ENCODE measurements at regions not wholly inside any gene's neighbourhood (a gene's known extent, or its start where the extent isn't known, plus 50 kb on each side); places are given as distances from the start of the nearest gene placed in this dataset.

DNA sequence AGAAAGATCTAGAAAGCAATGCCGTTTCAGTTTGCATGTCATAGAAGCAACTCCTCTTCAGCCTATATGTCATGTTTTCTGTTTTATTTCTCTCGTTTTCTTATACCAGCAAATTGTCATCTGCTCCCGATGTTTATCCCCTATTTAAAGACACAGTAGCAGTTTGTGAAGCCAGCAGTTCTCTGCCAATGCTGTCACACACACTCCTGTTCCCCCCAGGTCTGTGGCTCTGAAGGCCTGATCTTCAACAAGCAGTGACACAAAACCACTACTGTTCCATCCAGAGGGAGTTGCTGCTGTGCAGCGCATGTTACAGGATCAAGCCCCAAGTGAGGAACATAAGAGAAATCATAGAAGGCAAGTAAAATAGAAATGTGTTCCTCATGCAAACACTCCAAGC, 364.1 kb upstream of the SLC30A5 start:
- TF ChIP-seq FOXP2 (optimal IDR thresholded peaks at IDR 0.05; ENCODE audit: borderline replicate concordance, extremely low read depth, extremely low read length, insufficient read depth) (no peak), TAF1 (IDR thresholded peaks at IDR 0.05; ENCODE audit: borderline replicate concordance, insufficient read depth, low read length) (no peak), SIN3A (IDR thresholded peaks at IDR 0.05; ENCODE audit: borderline replicate concordance, insufficient read depth, low read length) (no peak), POLR2AphosphoS5 (IDR thresholded peaks at IDR 0.05; ENCODE audit: low read depth, low read length) (no peak)
- TF ChIP-seq, protein P1, sequence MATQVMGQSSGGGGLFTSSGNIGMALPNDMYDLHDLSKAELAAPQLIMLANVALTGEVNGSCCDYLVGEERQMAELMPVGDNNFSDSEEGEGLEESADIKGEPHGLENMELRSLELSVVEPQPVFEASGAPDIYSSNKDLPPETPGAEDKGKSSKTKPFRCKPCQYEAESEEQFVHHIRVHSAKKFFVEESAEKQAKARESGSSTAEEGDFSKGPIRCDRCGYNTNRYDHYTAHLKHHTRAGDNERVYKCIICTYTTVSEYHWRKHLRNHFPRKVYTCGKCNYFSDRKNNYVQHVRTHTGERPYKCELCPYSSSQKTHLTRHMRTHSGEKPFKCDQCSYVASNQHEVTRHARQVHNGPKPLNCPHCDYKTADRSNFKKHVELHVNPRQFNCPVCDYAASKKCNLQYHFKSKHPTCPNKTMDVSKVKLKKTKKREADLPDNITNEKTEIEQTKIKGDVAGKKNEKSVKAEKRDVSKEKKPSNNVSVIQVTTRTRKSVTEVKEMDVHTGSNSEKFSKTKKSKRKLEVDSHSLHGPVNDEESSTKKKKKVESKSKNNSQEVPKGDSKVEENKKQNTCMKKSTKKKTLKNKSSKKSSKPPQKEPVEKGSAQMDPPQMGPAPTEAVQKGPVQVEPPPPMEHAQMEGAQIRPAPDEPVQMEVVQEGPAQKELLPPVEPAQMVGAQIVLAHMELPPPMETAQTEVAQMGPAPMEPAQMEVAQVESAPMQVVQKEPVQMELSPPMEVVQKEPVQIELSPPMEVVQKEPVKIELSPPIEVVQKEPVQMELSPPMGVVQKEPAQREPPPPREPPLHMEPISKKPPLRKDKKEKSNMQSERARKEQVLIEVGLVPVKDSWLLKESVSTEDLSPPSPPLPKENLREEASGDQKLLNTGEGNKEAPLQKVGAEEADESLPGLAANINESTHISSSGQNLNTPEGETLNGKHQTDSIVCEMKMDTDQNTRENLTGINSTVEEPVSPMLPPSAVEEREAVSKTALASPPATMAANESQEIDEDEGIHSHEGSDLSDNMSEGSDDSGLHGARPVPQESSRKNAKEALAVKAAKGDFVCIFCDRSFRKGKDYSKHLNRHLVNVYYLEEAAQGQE (IDR thresholded peaks at IDR 0.05; ENCODE audit: insufficient read depth in 1 of 2, low read depth in 2 of 2, low read length in 2 of 2): no peak

DNA sequence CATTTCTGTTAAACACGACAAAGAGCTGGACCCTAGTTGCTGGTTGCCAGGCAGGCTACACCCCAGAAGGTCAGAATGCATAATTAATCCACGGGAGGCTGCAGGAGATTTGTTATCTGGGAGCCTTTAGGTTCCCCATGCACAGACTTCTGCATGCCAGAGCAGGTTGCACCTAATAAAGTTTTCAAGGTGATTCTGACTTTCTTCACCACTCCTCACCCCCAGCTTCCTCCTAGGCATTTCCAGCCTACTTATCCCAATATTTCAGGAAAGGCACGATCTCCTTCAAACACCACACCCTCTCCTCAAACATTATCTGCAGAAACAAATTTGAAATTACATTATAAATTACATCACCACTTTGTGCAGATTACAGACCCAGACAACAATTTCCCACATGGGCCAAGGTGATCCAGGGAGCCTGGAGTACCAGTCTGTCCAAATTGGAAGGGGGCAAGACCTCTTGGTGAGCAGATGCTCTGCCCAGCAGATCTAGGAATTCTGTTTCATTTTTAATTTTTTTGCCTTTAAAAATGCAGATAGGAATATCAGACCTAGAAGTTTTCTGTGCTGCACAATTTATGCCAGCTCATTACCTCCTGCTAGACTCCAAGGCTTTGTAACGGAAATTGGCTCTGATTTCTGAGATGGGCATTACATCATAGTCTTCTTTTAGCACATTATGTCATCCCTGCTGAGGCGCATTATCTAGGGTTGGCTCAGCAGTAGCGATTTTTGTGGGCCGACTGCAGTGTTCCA, 363.4 kb upstream of the SLC30A5 start:
- TF ChIP-seq, protein P1 (IDR thresholded peaks at IDR 0.05; ENCODE audit: insufficient read depth in 1 of 2, low read depth in 2 of 2, low read length in 2 of 2): no peak
- no peak for TF ChIP-seq POLR2AphosphoS5 (IDR thresholded peaks at IDR 0.05; ENCODE audit: low read depth, low read length)
- TF ChIP-seq SIN3A (IDR thresholded peaks at IDR 0.05; ENCODE audit: borderline replicate concordance, insufficient read depth, low read length): no peak
- TF ChIP-seq TAF1 (IDR thresholded peaks at IDR 0.05; ENCODE audit: borderline replicate concordance, insufficient read depth, low read length): no peak
- no peak for TF ChIP-seq FOXP2 (optimal IDR thresholded peaks at IDR 0.05; ENCODE audit: borderline replicate concordance, extremely low read depth, extremely low read length, insufficient read depth)

DNA sequence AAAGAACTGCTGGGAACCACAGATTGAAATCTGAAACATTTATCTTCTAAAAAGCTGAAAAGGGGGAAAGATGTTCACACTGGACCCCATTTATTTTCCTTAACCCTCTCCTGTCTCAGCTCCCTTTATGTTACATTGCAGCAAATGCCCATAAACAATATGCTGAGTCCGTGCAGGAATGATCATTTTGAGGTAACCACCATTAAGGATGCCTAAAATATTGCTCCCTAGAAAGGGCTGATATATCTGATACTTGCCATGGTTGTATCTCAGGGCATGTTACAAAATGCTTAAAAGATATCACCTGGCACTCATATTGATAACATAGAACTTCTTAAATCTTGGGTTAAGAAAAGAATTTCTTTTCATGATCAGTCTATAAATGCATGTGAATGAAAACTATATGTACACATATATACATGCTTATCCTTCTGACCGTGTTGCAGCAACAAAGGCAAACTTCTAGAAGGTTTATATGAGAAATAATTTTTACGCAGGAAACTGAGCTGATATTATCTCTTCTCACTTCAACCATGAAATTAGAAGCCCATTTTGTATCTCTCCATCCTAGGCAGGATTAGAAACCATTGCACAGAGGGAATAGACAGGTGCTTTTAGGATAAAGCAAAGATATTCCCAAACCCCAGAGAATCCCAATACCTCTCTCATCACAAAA, 362.7 kb upstream of the SLC30A5 start:
- TF ChIP-seq SIN3A (IDR thresholded peaks at IDR 0.05; ENCODE audit: borderline replicate concordance, insufficient read depth, low read length) (no peak), TAF1 (IDR thresholded peaks at IDR 0.05; ENCODE audit: borderline replicate concordance, insufficient read depth, low read length) (no peak), FOXP2 (optimal IDR thresholded peaks at IDR 0.05; ENCODE audit: borderline replicate concordance, extremely low read depth, extremely low read length, insufficient read depth) (no peak), POLR2AphosphoS5 (IDR thresholded peaks at IDR 0.05; ENCODE audit: low read depth, low read length) (no peak)
- TF ChIP-seq, protein P1 (IDR thresholded peaks at IDR 0.05; ENCODE audit: insufficient read depth in 1 of 2, low read depth in 2 of 2, low read length in 2 of 2): no peak

DNA sequence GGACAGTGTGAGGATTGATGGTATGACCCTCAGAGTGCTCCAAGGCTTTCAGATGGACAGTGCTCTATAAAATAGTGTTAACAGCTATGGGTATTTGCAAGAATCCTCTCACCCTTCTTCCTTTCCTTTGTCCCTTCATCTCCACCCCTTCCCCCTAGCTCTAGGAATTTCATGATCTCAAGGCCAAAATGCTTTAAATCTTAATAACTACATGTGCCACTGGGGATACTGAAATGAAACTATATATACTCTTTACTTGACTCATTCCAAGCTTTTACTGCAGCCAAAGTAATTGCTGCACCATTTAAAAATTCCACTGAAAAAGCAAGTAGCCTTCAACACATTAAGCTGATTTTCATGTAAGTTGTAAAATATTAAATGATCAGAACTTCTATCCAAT, 361.6 kb upstream of the SLC30A5 start:
- TF ChIP-seq SIN3A (IDR thresholded peaks at IDR 0.05; ENCODE audit: borderline replicate concordance, insufficient read depth, low read length) (no peak), POLR2AphosphoS5 (IDR thresholded peaks at IDR 0.05; ENCODE audit: low read depth, low read length) (no peak), FOXP2 (optimal IDR thresholded peaks at IDR 0.05; ENCODE audit: borderline replicate concordance, extremely low read depth, extremely low read length, insufficient read depth) (no peak), TAF1 (IDR thresholded peaks at IDR 0.05; ENCODE audit: borderline replicate concordance, insufficient read depth, low read length) (no peak)
- TF ChIP-seq, protein P1 (IDR thresholded peaks at IDR 0.05; ENCODE audit: insufficient read depth in 1 of 2, low read depth in 2 of 2, low read length in 2 of 2): no peak

Data from PFSK-1 (cell line).